Right lobe of liver (tissue), 4 donors: ENCODE measurements at regions not wholly inside any gene's neighbourhood (a gene's known extent, or its start where the extent isn't known, plus 50 kb on each side); places are given as distances from the start of the nearest gene placed in this dataset.

Experiments used
- CTCF ChIP-seq, 4 donors: fragments of 200-600 bp in 3 of 4; fragments of 450-650 bp in 1 of 4; IDR thresholded peaks; one replicate each; pipeline versions ENCODE4 v1.5.1 to v1.8.0; 2016 to 2022; ENCODE audit warnings: antibody characterized with exemption in 4 of 4, mild to moderate bottlenecking in 2 of 4
- POLR2A ChIP-seq: fragments of 450-650 bp; IDR thresholded peaks from one replicate; pipeline ENCODE4 v1.6.1; 2017; ENCODE audit warnings: antibody characterized with exemption, mild to moderate bottlenecking
- donor health status: DM: no; HTN: no; CAD: no.
- donor health status: DM: no; HTN: no; CAD: no.
- donor health status: DM: no; HTN: yes; CAD: no.

GRCh38 chr9:80012557-80013330 is 441.0 kb downstream of the TLE4 start:
- TF ChIP-seq POLR2A = no peak
- TF ChIP-seq CTCF (IDR thresholded peaks at IDR 0.05) = no peak
